Right ventricle myocardium superior (tissue), 1 donor: ENCODE measurements at regions not wholly inside any gene's neighbourhood (a gene's known extent, or its start where the extent isn't known, plus 50 kb on each side); places are given as distances from the start of the nearest gene placed in this dataset.

Experiments used
- ATAC-seq: fragments of 200-7000 bp; cut with Tn5 transposase; one replicate; pipeline ENCODE4 v1.9.1; 2020; ENCODE audit warnings: mild to moderate bottlenecking; ENCODE audit not compliant: poor library complexity
- DNase-seq: peaks from one replicate; pipeline ENCODE4 v3.0.0-alpha.2; 2020
- intact Hi-C: fragments of 100-400 bp; cut with DNase I; formaldehyde crosslinking; loops from one replicate; pipeline ENCODE4 v1.11.2; 2022
- donor health status: DM: no; HTN: yes; CAD: no; lungs with severe emphysema.

DNA sequence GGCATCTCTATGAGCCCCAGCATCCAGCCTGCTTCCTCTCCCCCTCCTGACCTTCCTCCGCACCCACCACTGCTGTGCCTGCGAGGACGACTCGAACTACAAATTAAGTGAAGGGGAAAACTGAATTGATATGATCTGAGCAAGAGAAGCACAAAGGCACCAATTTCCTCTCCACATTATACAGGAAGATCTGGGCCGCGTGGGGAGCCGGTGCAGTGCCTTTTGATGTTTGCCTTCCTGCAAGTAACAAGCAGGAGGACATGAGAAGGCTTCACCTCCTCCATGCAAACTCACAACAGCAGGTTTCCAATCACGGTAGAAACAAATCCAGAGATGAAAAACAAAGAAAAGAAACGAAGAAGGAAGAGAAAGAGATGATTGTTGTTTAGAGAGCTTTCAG, 57.8 kb upstream of the MMP2 start:
- no peak for DNase-seq
- no peak for ATAC-seq
- intact Hi-C loops = no loop called here

DNA sequence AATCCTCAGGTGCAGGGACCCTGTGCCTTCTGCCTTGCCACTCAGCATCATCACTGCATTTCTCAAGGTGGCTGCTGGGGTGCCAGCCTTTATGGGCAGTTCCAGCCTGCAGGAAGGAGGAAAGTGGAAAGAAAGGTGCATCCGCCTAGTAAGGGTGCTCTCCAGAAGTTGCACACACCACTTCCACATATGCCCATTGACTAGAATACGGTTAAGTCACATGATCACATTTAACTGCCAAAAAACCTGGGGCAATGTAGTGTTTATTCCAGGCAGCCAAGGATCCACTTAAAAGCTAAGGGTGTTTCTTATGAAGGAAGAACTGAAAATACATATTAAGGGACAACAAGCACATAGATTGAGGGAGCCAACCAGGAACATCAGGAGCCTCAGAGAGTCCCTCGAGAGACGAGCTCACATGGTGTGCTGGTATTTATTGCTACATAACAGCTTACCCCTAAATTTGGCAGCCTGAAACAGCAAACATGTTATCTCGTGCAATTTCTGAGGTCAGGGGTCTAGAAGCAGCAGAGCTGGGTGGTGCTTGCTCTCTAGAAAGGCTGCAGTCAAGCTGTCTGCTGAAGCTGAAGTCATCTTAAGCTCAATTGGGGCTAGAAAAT, 52.0 kb upstream of the MMP2 start:
- no peak for DNase-seq
- ATAC-seq = no peak
- intact Hi-C loops = no loop called here
